ENCODE measurements at regions not wholly inside any gene's neighbourhood (a gene's known extent, or its start where the extent isn't known, plus 50 kb on each side); places are given as distances from the start of the nearest gene placed in this dataset.

DNA sequence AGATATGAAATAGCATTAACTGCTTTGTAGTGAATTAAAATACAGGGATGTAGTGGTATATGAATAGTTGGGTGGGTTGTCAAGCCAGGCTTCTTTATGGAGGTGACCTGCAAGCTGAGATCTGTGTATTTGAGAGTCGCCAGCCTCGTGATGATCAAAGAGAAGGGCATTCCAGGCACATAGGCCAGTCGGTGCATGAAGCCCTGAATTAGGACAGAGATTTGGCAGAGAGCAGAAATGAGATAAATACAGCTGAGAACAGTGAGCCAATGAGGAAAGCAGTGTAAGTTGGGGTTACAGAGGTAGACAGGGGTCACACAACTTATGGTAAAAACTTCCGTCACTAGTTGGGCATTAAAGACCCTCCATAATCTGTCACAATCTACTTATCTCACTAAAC is 641.9 kb downstream of the OTOL1 start:
- DNase-seq = no peak

DNA sequence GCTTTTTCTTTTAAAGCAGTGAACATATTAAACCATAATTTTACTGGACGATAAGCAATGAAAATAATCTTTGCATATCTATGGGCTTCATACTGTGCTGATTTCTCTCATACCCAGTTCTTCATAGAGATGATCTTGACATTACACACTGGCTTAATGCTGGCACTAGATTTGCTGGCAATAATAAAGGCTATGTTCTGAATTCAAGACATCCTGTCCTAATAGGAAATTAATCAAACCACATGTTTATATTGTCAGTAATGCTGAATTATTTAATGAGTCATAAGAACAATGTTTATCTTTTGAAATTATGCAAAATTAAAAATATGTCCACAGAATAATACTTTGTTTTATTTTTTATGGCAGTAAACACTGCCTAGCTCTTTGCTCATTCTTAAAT is 643.2 kb downstream of the OTOL1 start:
- DNase-seq = no peak

DNA sequence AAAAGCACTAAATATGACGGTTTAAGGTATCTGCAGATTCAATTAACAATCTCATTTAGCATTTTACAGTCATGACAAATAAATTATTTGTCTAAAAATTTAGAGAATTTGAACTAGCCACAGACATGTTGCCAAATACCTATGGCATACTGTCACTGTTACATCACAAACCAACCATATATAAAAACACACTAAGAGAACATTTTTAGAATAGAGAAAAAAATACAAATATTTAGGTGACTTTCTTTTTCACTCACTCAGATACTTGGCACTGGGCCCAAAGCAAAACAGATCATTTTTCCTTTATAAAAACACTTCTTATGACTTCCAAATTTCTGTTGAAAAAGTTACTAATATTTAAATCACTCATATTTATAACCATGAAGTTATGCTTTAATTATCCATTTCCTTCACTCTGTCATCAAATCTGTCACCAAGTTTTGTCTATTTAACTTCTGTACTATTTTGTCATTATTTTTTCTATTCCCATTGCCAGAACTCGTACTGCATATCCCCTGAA is 644.7 kb downstream of the OTOL1 start:
- no peak for DNase-seq

DNA sequence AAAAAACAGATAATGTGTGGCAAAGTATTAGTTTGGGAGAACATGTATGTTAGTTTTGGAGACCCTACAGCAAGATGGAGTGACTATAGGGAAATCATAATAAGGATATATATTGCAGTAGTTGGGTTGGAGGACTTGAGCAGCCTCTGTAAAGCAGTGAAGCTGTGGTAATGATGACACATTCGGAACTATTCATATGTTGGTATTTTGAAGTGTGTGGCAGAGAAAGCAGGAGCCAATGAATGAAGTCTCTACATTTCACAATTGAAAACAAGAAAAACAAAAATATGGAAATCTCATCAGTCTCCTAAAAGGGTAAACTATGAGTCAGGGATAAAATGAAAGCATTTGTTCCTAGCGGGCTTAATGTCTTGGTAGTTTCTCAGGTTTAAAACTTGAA is 645.9 kb downstream of the OTOL1 start:
- DNase-seq = no peak

DNA sequence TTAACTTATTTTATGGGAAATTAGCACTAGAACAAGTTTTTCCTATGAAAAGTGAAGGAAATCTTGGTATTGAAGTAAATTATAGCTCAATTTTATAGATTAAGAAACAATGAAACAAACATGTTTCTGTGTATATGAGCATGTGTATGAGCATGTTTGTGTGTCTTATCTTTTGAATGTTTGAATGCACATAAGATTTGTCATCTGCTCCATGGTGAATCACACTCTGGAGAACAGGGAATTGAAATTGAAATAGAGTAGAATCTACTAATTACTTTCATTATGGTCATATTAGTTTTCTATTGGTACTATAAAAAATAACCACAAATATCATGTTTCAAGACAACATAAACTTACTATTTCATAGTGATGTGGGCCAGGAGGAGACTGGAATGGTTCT is 646.6 kb downstream of the OTOL1 start:
- no peak for DNase-seq

DNA sequence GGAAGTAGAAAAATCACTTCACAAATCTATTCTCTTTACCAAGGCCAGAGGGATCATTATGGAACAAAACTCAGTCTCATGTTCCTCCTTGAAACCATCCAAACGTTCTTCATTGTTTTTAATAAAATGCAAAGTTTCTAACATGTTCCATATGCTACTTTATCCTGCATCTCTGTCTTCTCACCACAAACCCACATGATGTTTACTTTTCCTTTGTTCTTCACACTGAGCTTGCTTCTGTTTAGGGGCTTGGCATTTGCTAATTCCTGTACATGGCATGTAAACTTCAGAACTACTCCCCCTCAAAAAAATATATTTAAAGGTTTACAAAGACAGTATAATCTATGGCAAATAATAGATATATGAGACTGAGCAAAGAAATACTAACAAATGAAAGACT is 651.4 kb downstream of the OTOL1 start:
- DNase-seq = no peak

DNA sequence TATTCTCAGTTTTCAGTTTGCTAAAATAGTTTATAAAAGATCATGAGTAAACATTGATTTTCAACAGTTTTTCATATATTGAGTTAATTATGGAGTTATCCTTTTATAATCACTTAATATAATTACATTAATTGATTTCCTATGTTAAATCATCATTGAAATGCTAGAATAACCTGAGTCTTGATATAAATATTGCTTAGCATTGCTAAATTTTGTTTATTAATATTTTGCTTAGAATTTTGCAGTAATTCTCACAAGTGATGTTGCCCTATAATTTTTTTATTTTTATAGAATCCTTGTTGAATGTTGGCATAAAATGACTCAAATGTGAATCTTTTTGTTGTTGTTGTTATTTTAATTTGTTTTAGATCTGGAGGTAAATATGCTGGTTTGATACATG is 654.2 kb downstream of the OTOL1 start:
- DNase-seq = no peak

DNA sequence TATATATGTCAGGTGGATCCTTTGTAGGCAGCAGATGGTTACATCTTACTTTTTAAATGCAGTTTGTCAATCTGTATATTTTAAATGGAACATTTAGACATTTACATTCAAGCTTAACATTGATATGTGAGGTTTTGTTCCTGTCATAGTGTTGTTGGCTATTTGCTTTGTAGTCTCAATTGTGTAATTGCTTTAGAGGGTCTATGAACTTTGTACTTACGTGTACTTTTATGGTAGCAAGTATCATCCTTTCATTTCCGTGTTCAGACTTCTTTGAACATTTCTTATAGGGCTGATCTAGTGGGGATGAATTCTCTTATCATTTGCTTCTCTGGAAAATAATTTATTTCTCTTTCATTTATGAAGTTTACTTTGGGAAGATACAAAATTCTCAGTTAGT is 656.0 kb downstream of the OTOL1 start:
- DNase-seq = no peak

DNA sequence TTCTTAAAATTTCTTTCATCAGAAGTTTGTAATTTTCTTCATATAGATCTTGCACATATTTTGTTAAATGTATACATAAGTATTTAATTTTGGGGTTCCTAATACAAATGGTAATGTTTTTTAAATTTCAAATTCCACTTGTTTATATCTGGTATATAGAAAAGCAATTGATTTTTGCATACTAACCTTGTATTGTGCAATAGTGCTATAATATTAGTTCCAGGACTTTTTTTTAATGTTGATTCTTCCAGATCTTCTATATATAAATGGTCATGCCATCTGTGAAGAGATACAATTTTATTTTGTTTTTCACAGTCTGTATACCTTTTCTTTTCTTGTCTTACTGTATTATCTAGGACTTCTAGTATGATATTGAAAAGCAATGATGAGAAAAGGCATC is 665.0 kb downstream of the OTOL1 start:
- no peak for DNase-seq

DNA sequence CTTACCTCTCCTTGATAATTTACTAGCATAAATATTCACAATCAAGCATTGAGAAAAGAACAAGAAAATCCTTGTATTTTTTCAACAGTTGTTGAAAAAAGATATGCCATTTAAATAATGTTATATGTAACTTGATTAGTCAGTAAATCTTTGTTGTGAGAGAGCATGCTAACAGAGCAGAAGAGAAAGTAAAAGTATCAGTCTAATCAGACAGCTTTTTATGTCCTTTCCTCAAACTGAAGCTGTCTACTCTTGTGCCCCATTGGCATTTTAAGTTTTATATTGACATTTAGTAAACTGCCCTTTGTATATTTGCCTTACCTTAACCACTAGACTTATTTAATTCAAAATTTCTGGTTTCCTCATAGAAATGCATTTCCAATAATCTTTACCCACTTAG is 668.7 kb downstream of the OTOL1 start:
- no peak for DNase-seq

DNA sequence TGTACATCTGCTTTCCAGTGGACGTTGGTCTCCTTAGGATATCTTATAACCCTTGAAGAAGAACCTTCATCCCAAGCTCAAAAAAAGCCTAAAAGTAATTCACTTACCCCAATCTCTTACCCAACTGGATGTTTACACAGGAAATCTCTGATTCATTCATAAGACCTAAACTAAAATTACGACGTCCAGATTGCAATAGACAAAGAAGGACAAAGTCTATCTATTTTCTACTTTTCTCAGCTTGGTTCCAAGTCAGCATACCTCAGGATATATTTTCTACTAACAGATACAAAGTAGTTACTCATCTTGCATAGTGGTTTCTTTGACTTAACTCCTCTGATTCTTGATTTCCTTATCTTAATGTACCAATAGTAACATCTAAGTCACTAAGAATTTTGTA is 669.9 kb downstream of the OTOL1 start:
- no peak for DNase-seq

DNA sequence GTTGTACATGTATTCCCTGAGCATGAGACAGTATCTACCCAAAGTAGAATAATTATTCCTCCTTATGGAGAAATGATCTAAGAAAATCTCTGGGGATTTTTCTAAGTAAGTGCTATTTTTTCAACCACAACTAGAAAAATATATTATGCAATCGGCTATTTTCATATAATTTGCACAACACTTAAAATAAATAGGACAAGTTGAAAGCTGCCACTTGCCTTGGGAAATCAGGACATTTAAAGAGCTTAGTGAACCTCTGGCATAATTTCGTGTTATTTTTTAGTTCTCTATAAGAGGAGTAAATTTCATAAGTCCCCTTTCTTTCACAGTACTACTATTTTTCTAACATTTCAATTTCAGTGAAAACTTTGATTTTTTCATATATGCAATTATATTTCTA is 672.1 kb downstream of the OTOL1 start:
- DNase-seq = no peak

DNA sequence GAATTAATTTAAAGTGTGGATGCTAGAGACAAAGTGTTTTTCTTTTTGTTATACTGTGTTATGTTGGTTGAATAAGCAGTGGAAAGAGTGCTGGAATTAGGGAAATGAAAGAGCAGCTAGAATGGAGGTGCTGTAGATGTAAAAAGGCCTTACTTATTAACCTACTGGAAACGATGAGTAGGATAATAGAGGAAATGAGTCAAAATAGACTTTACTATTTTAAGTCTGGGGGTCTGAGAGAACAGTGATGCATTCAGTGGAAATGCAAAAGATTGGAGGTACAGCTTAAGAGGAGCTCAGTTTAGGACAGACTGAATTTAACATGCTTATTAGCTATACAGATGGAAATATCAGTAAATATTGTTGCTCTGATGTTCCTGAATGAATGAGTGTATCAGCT is 674.0 kb downstream of the OTOL1 start:
- DNase-seq = no peak

DNA sequence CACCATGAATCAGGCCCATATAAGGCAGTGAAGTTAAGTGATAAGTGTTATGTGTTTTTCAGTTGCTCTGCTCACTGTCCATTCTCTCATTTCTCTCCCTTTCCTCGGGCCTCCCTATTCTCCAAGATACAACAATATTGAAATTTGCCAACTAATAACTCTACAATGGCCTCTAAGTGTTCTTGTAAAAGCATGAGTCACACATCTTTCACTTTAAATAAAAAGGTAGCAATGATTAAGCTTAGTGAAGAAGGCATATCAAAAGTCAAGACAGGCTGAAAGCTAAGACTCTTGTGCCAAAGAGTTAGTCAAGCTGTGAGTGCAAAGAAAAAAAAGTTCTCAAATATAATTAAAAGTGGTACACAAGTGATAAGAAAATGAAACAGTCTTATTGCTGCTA is 675.4 kb downstream of the OTOL1 start:
- DNase-seq = peak; percentile 7

DNA sequence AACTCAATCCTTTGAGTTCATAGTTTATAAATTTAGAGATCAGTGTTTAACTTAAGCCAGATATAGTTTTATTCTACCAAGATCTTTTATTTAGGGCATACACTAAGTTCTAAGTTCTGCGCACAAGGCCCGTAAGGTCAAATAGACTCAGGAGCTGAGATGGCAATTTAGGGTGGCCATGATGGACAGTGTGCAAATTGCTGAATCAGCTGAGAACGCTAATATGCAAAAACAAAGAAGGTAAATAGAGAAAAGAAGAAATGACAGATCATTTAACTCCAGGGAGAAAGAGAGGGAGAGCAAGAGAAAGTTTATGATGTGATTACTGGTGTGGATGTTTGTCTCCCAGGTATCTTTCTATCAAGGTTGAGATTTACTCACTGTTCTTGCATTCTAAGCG is 678.5 kb downstream of the OTOL1 start:
- no peak for DNase-seq

DNA sequence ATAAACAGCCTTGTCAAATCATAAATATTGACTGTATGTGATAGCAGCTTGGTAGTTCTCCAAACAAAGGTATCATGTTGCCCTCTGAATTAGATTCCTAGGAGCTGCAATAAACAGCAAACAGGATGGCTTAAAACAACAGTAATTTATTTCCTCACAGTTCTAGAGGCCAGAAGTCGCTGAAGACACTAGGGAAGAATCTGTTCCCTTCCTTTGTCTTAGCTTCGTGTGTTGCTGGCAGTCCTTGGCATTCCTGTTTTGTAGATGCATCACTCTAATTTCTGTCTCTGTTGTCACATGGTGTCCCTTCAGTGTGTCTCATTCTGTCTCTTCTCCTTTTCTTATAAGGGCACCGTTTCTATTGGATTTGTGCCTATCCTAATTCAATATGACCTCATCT is 679.3 kb downstream of the OTOL1 start:
- no peak for DNase-seq

DNA sequence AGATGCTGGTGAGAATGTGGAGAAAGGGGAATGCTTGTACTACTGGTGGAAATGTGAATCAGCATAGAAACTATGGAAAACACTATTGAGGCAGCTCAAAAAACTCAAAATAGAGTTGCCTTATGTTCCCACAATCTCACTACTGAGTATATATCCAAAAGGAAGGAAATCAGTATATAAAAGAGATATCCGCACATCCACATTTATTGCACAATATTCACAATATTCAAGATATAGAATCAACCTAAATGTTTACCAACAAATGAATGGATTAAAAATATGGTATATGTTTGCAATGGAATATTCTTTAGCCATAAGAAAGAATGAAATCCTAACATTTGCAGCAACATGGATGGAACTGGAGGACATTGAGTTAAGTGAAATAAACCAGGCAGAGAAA is 686.8 kb downstream of the OTOL1 start:
- no peak for DNase-seq

DNA sequence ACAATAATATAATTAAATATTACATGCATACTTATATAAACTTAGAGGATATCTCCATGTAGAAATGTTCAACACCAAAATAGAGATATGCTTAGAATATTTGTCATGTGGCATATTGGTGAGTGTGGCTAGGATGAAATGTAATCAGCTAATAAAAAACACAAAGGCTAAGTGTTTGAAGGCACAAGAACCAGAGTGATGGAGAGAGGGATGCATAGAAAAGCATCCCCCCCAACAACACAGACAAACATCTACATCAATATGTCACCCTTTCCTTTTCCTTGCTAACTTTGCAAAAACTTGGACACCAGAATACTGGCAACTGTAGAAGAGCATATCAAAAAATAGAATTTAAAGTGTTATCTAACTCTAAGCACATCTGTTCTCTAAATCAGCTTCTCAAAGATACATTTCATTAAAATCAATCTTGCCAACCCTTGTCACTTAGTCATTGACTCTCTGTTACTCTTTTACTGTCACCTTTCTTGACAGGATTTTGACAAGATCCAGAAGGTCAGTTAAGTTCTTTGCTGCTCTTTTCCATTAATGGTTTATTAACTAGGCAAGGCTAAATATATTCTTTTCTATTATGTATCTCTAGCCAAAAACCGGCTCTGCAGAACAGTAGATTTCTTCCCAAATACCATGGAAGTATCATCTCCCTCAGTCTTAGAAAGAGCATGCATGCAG is 695.9 kb downstream of the OTOL1 start:
- no peak for DNase-seq

DNA sequence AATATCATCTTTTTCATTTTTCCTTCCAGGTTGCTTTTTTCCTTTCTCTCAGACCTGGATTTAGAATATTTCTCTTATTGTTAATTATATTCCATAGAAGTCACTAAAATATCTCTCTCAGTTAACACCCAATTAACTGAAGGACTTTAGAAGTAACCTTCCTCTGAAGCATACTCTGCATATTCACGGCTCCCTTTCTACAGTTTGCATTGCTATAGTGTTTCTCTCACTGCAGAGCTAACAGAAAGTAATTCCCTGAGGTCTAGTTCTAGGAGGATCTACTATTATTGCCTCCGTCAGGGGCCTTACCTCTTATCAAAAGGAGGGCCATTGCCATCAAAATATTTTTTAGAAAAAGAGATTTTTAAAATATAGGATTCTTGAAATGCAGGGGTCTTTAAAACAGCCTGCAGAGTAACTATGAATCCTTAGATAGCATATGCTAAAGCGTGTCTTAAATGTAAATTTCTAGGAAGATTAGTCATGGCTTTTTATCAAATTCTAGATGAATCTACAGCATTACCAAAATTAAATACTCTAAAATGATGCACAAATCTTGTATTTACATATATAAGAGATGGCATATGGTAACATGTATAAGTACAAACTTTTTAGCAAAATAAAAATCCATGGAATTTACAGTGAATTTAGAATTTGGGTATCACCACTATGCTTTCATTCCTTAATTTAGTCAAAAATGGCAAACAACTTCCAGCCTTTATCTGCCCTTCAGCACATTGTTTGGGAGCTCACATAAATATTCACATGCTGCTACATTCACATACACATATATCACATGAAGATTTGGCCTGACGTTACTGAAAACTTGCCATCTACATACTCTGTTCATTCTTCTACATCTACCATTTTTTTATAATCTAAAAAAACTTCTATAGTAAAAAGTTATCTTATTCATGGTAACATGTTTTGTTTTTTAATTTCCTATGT is 696.8 kb downstream of the OTOL1 start:
- no peak for DNase-seq

DNA sequence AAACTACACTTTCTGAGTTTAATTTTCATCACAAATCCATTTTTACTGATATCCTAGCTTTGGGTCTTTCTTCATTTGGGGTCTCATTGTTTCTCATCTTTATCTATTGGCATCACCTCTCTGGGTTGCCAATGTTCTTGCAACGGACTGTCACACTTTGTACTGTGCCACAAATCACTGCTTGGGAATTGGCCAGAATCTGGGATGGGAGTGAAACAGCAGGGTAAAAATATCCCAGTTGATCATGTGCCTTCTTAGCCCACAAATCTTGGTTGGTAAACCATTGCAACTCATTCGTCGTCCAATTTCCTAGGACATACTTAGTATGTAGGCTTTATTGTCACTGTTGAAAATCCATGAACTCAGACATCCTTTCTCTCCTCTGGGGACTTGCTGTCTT is 698.5 kb downstream of the OTOL1 start:
- DNase-seq = no peak

DNA sequence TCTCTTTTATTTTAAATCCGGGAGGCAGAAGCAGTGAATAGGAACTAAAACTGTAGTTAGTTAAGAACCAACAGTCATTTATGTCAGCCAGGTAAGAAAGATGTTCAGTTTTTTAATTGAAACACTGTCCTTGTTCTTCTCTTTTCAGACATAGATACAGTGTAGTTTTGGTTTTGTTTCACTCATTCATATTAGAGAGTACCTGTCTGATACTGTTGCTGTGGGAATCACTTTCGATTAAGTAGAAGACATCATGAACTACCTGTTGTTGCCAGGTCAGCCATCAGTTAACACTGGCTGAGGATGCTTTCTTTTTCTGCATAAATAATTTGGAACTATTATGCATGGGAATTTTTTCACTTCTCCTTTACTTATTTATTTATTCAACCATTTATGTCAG is 700.4 kb downstream of the OTOL1 start:
- no peak for DNase-seq

DNA sequence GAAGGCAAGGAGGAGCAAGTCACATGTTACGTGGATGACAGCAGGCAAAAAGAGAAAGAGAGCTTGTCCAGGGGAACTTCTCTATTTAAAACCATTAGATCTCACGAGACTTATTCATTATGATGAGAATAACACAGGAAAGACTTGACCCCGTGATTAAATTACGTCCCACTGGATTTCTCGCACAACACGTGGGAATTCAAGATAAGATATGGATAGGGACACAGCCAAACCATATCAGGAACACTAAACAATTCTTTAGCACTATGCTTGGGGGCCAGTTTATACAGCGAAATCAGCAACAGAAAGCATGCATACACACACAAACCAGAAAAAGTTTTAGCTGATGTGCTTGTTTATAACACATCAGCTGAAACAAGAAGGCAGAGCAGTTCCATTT is 704.2 kb downstream of the OTOL1 start:
- no peak for DNase-seq

DNA sequence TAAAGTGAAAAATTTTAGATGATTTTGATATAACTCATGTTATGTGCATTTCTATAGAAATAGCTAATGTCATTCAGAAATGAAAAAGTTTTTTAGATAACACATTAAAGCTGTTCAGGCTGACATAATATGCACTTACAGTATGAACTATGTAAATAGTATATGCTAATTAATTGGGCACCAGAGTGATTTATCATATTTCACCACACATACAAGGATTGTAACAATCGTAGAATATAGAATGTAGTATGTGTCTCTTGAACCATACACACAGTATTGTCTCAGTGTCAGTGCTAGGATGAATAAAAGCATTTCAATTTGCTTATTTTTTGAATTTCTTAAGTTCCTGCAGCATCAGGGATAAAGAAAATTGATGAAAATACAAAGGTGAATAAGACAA is 710.0 kb downstream of the OTOL1 start:
- no peak for DNase-seq

DNA sequence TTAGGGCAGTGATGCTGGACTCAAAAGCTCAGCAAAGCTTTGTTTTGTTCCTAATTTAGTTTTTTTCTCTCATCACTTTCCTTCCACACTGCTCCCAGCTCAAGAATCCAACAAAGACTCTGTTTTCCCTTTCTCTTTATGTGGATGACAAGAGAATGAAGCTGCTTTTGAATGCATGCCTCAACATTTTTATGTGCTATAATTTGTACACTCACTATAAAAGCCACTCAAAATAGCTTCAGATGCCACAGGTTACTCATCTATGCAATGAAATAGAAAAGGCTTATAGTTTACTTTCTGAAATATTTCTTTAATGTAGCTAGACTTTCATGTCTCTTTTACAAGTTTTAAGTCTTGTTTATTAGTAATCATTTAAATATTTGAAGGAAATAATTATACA is 714.9 kb downstream of the OTOL1 start:
- DNase-seq = no peak

All from activated CD4-positive, alpha-beta T cell treated with anti-CD3 and anti-CD28 coated beads, Interleukin-2, Interleukin-6, amounts not matched to agents 100 ng/mL and 50 ng/mL, durations not matched to agents 16 hours and 8 hours (primary cell).